T-helper 2 cell (primary cell): ENCODE measurements at regions not wholly inside any gene's neighbourhood (a gene's known extent, or its start where the extent isn't known, plus 50 kb on each side); places are given as distances from the start of the nearest gene placed in this dataset.

Experiments used
- DNase-seq, 5 experiments: peaks; one replicate each; pipeline versions ENCODE4 v3.0.0 to v3.0.0-alpha.2; 2012 to 2022

GRCh38 chr10:16367621-16368292 lies 69.1 kb upstream of the PTER start:
- no peak for DNase-seq

- DNase-seq = no peak
Measured at GRCh38 chr10:16381083-16381482, 55.7 kb upstream of the PTER start.

- DNase-seq = no peak
Measured at GRCh38 chr10:16384021-16384420, 52.8 kb upstream of the PTER start.

GRCh38 chr10:16386855-16387254 lies 50.0 kb upstream of the PTER start:
- no peak for DNase-seq
